GM12872 (cell line): ENCODE measurements at regions not wholly inside any gene's neighbourhood (a gene's known extent, or its start where the extent isn't known, plus 50 kb on each side); places are given as distances from the start of the nearest gene placed in this dataset.

ENCODE experiments used
- TF ChIP-seq, protein P1 (sequence below): IDR thresholded peaks from 3 replicates; pipeline ENCODE4 v1.5.1; 2011; ENCODE audit warnings: low read depth, mild to moderate bottlenecking, low read length, moderate library complexity; ENCODE audit not compliant: insufficient read depth

DNA sequence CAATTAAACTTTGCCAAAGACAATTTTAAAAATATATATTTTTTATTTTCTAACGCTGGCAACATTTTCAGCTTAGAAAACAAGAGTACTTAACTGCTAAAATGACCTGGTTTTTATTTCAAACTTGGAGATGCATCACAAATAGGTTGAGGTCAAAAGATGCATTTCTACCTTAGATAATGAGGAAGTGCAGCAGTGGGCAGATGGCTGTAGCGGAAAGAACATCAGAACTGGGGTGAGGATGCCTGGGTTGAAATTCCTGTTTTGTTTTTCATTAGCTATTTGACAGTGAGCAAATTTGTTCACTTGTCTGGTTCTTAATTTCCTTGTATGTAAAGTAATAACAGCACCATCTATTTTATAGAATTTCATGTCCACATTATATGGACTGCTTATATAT, 524.8 kb upstream of the KLF4 start:
- TF ChIP-seq, protein P1, sequence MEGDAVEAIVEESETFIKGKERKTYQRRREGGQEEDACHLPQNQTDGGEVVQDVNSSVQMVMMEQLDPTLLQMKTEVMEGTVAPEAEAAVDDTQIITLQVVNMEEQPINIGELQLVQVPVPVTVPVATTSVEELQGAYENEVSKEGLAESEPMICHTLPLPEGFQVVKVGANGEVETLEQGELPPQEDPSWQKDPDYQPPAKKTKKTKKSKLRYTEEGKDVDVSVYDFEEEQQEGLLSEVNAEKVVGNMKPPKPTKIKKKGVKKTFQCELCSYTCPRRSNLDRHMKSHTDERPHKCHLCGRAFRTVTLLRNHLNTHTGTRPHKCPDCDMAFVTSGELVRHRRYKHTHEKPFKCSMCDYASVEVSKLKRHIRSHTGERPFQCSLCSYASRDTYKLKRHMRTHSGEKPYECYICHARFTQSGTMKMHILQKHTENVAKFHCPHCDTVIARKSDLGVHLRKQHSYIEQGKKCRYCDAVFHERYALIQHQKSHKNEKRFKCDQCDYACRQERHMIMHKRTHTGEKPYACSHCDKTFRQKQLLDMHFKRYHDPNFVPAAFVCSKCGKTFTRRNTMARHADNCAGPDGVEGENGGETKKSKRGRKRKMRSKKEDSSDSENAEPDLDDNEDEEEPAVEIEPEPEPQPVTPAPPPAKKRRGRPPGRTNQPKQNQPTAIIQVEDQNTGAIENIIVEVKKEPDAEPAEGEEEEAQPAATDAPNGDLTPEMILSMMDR: no peak

DNA sequence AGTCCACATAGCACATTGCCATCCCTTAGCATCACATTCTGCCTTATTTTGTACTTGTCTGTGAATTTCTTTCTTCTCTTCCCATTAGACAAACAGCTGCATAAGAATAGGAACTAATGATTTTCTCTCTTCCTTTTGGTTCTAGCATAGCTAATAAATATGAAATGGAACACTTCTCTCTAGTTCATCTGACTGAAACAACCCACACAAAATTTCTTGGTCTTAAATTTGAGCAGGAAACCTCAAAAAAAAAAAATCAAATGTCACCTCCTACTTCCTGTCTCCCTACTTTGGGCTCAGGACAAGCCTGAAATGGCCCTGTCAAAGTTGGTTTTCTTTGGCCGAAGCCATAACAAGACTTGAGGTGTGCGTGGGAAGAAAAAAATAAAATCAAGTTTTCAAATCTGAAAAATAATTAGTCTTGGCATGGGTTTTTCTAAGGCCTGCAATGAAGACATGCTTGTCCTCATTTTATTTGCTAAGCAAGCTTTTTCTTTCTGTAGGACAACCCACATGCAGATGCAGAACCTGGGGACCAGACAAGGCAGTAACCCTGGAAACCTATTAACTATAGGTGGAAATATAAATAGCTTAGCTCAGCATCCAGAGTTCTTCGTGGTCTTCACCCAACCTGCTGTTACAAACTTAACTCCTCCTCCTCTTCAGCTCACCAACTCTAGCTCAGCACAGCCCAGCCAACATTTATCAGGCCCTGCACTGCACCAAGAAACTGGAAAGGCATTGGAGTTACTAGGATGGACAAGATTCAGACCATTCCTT, 523.5 kb upstream of the KLF4 start:
- TF ChIP-seq, protein P1: no peak

DNA sequence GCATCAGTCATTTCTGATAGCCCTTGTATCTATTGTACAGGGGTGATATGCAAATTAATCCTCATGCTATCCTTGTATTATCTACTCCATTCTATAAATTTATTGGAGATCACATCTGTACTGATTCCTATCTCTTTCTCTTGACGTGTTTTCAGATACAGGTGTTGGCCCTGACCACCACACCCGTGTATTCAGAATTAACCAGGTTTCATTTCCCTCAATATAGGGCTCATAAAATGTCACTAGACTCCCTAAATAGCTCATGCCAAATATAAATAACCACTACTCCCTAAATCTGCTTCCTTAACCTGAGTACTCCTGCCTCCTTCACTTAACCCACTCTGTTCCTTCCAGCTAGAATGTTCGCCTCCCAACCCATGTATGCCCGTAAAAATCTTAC, 522.8 kb upstream of the KLF4 start:
- TF ChIP-seq, protein P1: no peak

DNA sequence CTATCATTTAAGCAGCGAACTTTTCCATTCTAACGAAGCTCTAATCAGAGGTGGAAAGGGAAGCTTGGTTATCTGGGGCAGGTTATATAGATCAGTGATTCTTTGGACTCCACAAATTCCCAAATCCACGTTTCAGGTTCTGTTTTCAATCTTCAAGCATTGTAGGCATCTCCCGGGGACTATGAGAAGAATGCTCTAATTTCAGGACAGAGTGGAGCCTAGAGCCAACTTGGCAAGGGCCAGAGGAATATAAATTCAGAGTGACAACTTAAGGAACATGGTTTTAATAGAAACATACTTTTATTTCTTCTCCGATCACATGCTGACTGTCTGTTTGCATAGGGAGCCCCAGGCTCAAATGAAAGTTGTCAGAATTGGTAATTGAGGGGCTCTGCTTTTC, 514.0 kb upstream of the KLF4 start:
- TF ChIP-seq, protein P1: no peak

DNA sequence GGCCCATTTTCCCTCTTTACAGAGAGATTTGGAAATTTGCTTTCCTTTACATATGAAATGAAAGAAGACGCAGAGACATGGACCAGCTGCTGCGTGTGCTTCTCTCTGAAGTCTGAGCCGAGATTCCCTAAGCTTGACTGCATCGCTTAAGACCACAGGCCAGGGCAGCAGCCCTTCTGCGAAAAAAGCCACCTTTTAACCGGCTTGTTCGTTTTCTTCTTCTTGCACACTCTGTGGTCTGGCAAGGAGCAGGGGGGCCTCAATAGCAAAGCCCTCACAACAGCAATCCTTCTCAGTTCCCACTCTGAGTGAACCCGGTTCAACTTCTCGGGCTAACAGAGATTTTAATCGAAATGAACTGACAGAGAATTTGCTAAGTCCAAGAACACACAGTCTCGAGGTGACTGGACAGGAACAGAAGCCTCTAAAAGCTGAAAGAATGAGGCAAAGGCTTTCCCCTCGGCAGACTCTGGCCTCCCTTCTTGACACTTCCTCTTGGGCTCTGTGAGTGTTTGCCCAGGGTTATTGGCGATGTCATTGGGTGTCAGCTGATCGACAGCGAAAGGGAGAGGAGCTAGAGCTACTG, 512.9 kb upstream of the KLF4 start:
- TF ChIP-seq, protein P1: no peak

DNA sequence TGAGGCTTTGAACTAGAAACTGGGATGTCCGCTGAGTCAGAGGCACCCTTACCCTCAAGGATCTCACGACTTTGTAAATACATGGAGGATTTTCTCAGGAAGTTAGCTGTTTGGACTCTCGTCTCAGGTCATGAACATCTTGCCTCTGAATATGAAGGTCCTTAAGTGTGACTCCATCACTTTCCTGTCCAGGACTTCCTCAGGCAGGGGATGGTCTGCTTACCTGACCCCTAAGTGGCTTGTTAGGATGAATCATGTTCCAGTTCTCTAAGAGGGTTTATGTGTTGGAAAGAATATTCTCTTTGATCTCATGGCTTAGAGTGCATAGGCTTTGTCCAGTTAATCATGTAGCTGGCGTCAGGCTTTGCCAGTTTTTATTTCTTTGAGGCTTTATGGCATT, 511.7 kb upstream of the KLF4 start:
- TF ChIP-seq, protein P1: no peak

DNA sequence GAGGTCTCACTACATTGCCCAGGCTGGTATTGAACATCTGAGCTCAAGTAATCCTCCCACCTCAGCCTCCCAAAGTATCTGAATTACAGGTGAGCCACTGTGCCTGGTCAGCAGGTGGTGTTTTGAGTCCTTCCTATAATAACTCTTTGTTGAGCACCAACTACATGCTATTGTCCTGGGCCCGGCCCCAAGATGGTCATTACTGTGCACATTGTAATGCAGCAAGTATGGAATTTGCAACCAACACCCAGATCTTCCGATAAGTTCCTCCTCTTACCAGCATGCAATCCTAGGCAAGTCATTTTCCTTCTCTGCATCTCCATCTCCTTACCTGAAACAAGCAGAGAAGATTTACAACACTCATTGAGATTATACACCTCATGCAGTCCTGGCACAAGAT, 510.3 kb upstream of the KLF4 start:
- TF ChIP-seq, protein P1: no peak
